ENCODE measurements at regions not wholly inside any gene's neighbourhood (a gene's known extent, or its start where the extent isn't known, plus 50 kb on each side); places are given as distances from the start of the nearest gene placed in this dataset.

DNA sequence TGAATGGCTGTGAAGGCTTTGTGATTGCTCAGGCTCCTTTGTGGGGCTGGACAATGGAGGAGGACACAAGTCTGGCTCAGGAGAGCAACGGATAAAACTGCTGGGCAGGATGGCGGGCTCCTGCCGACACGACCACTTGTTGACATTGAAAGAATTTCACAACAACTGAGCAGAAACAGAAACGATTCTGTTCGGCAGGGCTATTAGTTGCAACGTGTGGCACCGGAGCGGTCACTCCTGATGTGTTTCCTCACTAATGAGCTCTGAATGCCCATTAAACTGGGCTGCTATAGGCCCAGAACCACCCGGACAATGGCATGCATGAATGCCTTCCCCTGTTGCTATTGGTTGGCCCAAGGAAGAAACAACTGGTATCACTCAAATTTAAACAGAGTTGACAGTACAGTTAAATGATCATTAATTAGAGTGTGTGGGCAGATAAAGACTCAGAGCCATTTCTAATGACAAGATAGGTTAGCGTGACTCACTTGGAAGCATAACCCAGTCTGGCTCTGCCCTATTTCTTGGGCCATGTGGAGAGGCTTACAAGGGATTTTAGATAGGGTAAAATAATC, 142.9 kb downstream of the ASCL1 start:
- DNase-seq = no peak

DNA sequence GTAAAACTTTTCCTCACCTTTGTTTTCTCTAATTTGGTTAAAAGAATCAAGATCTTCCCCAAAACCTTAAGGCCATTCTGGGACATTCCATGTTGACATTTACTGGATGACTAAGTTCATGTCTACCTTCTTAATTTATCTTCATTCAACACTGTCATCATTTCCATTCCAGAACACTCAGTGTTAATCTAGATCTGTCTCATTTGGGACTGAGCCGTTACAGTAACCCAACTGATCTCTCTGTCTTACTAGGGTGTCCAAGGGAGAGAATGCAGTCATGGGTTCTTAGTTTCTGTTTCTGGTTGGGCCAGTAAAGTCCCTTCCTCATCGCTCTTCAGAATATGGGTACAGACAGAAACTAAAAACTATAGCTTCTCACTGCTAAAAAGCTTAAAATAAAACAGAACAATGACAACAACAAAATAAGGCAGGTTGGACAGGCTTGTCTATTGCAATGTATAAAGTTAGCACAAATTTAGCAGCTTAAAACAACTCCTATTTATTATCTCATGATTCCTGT, 144.8 kb downstream of the ASCL1 start:
- no peak for DNase-seq

DNA sequence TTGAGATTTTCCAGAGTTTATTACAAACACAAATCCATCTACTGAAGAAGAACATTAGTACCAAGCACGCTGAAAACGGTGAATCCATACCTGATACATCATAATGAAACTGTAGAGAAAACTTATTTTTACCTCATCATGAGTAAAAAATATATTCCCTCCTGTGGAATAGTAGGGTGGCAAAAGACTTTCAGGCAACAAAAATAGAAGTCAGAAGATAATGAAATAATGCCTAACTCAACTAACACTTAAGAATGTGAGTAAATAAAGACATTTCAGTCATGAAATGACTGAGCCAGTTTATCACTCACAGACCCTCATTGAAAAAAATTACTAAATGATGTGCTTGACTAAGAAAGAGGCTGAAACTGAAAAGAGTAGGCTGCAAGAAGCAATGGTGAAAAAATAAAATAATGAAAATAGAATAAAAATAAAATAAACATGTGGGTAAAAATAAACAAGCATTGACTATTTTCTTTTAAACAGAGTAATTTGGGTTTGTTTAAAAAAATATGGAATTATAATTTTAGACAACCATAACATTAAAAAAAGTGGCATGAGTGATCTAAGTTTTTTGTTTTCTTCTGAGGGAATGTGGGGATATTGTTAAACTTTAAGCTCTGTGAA, 148.6 kb downstream of the ASCL1 start:
- DNase-seq = no peak

DNA sequence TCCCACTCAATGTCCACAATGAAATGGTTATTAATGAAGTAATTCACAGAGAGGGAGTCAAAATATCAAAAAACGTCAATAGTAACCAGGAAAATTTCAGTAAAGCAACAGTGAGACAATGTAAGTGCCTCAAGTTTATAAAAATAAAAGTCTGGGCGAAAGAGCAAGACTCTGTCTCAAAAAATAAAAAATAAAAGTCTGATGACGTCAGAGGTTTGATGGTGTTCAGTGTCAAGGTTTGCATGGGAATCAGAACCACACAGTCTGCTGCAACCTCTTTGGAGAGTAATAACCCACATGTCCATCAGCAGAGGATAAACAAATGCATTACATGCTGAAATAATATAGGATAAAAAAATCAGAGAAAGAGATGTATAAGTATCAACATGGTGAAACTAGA, 152.4 kb downstream of the ASCL1 start:
- DNase-seq = no peak

DNA sequence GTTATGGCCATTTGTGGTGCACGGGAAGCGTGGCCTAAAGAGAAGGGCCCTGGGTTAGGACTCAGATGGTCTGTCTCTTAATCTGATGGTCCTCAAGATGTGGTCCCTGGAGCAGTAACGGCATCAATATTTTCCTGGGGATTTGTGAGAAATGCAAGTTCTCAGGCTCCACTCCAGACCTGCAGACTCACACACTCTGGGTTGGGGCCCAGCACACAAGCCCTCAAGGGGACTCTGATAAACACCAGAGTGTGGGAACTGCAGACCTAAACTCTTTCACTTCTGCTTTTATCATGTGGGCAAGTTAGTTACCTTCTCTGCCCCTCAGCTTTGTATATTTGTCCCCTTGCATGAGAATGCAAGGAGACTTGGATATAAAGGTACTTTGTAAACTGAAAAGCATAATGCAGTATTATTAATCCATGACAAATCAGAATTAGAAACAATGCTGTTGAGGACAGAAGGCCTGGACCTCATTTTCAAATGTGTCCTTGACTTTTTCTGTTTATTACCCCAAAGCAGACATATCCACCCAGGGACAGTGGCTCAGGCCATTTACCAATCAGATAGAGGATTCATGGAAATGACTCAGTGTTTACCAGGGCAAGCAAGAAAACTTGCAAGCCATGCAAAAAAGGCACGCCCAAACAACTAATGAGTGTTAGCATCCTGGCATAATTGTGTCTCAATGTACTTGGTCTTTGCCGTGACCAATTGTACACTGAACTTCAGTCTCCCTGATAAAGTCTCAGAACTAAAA, 157.0 kb downstream of the ASCL1 start:
- DNase-seq = no peak

DNA sequence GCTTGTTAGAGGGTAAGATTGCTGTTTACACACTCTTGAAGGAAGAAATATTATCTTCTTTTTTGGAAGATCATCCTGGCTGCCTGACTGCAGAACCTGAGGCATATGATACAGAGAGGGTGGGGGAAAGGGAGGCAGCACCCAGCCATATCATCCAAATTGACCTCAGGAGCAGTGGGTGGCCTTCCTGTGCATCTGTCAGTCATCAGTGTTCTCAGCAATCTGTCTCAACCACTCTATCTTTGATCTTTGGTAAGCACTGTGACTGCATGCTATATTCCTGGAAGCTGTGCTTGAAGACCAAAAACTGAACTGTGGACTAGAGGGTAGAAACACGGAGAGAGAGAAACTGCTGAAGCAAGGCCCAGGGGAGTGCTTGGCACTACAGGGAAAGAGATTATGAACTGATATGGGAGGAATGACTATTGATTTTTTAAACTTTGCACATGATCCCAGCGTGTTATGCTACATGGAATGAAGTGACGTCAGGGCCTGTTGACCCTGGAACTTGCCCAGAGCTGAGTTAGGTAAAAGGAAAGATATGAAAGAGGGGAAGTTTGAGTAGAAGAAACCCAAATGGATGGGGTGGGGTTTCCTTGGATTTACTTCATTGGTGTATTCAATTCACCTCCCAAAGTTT, 171.5 kb downstream of the ASCL1 start:
- no peak for DNase-seq

DNA sequence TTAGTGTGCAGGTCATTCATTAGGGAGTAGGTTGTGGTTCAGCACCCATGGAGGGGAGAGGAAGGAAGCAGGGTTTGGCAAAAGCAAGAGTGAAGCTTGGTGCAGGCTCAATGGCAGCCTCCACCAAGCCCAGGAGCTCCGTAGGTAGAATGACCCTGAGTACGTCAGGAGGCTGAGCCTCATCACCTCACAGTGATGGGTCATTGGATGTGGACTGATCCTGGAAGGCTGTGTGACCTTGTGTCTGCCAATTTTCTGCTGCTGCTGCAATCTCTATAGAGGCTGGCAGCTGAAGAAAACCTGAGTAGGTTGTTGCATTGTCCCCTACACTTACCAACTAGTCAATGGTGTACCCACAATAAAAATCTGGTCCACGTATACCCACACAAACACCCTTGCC, 173.1 kb downstream of the ASCL1 start:
- no peak for DNase-seq

DNA sequence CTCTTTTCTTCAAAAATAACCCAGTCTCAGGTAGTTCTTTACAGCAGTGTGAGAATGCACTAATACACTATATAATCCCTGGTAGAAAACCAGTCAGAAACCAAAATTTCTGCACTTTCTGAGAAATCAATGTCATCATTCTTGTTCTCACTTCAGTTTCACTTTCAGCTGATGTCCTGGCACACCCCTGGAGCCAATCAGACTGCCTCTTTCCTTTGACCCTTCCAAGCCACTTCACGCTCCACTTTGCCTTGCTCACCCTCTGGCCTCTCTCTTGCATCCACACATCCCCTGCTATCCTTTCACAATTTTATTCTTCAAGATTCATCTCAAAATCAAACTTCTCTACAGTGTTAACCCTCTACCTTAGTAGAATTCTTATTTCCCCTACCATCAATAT, 181.1 kb downstream of the ASCL1 start:
- no peak for DNase-seq

DNA sequence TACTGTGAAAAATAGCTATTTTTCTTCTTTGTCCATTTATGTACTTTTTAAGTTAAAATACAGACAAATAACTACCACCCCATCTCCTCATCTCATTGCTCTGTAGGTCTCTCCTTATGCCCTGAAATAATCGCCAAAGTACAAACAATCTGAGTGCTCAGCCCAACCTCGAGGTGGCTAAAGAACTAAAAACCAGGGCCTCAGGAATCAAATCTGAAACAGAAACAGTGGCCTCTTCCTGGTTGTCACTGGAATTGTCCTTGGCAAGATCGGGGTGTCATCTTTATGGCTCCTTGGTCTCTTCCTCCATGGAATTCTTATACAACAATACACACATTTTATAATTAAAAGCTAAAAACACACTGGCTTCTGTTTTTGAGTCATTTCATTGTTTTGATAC, 182.4 kb downstream of the ASCL1 start:
- DNase-seq = no peak

DNA sequence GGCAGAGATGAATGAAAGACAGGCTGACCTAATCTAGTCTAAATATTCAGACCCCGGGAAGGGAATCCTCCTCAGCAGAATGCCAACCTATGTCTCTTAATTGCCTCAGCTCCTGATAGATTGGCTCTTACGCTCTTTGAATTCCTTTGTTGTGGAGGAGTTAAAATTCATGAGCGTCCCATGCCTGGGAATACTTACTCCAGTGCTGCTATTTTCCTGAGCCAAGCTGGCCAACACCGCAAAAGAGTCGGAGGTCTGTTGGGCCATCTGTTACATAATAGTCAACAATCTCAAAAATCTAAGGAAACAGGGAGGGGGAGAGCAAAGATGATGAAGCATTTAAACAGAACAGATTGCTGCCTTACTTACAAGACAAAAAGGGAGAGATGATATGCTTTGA, 182.8 kb downstream of the ASCL1 start:
- no peak for DNase-seq

DNA sequence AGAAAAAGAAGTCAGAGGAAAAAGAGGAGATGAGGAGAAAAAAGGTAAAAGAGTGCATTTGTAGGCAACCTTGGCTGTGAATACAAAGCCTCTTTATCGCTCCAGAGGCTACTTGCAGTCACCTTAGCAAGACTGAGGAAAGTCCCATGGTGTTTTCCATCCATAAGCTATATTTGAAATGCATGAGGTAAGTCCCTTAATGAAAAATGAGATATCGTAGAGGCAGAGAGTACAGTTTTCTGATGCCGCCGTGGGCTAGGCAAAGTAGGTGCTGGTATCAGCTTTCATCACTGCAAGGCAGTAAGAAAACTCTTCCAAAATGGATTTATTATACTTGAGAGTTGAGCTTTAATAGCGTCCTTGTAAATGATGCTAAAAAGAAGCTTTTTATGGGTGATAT, 186.8 kb downstream of the ASCL1 start:
- no peak for DNase-seq

DNA sequence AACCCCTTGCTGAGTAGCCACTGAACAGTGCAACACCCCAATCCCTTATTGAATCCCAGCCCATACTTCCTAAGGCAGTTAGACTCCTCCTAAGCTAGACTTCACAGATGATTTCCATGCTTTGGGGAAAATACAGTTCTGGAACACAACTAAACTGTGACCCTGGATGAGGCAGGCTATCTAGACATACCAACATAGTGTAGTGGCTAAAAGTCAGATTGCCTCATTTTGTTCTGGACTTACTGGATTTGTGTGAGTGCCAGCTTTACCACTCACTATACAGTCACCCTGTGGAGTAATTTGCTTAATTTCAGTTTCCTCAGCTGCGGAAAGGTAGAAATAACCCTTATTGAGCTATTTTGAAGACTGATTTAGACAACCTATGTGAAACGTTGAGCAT, 203.1 kb downstream of the ASCL1 start:
- DNase-seq = no peak

DNA sequence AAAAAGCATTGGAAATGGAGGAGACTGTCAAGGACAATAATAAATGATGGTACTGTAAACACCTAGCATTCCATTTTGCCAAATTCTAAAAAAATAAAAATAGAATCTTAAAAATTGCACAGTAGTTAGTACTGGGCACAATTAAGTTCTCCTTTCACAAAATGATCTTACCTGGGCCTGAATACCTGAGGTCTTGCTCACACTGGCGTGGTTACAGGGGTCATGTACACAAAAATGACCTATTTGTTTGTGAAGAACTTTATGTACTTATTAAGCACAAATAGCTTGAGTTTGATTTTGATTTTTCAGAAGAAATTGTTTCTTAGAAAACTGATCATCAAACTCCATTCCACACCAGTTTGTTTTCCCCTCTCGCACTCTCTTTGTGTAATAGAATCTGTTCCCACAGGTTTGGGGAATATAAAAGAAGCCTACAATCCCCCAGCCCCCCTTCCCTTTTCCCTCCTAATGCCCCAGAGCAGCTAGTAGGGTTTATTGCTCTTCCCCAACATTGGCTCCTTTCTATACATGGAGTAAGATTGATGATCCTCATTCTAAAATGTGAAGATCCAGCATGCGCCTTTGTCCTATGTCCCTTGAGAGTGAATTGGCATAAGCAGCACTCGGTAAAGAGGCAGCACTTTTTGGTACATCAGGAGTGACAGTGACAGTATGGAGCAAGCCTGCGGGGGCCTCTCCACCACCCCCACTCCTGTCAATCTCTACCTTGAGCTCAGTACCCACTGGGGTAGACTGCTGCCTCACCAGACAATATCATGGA, 204.3 kb downstream of the ASCL1 start:
- DNase-seq = no peak

DNA sequence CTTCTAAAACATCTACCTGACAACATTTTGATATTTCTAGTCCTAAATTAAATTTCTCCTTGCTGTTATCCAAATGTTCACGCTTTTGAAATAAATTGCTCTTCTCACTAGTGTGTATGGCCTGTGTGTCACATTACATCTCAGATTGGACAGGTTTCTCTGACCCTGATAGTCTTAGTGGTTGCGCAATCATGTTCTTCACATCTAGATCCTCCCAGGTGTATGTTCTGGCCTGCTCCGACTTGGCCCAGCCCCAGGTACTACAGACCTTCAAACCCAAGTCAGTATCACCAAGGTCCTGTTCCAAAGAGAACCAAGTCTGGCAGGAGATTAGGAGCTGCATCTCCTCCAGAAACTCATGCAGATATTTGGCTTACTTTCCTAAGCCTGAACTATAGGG, 209.5 kb downstream of the ASCL1 start:
- no peak for DNase-seq

DNA sequence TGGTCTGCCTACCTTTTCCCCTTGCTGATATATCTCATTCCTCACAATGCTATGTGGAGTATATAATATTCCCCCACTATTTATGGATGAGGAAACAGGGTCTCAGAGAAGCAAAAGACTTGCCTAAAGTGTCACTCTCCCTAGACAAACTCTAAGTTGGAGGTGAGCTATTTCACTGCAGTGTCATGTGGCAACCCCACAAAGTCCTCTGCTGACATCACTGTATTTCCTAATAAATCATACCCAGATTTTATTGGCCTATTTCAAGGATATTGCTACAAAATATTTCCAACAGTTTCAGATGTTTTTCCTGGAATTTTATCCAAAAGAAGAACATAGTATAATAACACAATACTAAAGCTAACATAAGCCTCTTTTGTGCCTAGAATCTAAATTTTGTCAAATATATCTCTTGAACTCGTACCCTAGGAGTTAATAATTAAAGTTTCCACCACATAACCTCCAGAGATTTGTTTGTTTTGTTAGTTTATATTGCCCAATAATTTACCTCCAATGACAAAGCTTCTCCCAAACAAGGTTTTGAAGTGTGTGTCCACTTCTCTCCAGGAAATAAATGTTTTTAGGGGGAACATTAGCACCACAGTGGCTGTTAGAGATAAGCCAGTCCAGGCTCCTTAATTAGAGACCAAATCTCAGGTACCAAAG, 215.1 kb downstream of the ASCL1 start:
- DNase-seq = no peak

DNA sequence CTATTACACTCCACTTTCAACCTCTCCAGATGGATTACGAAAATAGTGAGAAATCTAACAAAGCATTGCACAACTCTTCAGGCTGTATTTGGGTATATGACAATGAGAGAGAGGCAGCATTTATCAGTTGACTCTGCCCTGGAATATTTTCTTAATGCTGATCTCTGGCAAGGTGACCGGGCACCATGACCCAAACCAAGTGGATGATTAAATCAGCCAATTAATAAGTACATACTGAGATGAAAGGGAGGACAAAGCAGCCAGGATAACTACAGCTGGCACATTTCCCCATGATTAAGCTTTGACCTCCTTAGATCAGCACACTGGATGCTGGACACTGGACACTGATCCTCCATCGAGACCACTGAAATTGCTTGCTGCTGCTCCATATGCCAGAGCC, 218.2 kb downstream of the ASCL1 start:
- DNase-seq = no peak

DNA sequence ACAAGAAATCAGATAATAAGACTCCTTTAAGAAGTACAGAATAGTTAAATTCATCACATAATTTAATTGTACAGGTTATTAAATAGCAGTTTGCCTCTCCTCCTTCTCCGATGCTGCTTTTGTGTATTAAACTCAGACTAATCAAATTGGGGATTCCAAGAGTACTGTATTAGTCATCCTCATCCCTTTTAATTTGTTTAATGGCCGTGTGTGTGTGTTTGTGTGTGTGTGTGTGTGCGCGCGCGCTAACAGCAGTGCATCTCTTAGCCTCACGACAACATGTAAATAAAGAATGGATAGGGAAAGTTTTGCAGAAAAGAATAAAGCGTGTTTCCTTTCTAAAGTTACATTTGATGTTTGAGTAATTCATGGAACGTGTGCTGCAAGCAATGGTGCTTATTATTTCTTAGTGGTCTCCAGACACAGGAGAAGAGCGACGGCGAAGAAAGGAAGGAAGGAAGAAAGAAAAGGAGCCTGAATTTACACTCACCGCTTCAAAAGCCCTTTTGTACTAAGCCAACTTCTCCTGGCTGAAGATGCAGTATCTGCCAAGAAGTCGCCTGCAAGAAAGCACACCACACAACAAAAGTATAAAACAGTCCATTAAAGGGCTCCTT, 220.3 kb downstream of the ASCL1 start:
- no peak for DNase-seq

DNA sequence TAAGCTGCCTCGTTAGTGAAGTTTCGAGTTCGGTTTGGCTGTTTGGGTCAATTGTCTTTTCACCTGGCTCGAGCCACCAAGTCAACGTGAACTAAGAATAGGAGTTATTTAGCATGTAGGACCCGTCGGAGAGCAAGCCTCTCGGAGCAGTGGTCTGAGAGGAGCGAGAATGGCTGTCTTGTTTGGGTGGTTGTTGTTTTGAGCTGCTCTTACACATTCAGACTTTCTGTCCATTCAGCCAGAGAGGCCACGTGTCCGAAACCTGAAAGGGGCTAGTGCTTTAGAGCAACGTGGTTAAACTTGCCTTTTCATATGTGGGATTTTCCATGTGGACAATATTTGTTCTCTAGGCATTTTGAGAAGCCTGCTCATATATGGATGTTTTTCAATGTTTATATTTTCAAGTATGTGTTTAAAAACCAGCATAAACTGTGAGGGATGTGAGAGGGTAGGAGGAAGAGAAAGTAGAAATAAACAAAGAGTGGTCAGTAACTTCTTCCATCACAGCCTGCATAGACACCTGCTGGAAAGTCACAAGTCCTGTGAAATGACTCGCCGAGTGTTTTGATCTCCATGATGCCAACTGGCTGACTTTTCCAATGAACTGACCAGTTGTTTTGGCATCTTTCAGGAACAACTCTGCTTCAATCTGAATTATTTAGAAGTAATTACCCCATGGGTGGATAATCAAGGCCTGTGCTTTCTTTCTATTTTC, 221.0 kb downstream of the ASCL1 start:
- DNase-seq = no peak

DNA sequence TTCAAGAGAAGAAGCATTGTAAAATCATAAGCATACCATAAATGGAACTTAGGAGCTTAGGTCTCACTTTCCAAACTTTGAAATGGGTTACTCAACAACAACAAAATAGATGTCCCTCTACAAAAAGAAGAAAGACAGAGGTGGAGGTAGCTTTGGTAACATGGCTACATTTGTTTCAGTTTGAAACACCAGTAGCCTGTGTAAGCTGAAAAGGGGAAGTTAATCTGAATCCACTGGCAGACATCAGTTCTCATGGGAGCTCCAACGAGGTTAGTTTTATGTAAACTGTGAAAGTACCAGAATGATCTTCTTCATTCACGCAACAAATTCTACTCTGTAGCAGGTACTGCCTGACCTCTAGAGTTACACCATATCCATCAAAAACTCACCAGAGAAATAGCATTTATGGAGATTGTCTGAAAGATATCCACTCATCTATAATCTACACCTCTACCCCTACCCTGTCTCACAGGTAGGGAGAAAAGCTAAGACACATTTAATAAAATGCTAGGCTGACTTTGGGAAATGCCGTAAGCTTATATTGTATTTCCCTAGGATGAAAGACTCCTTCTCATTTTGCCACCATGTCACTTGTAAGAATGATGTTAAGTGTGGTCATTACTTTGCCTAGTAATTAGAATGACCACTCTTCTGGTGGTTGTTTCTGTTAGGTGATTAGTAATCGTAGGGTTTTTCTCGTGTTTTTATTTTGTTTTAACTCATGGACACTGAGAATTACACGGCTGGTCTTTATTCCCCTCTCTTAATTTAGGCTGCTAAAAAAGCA, 224.1 kb downstream of the ASCL1 start:
- no peak for DNase-seq

DNA sequence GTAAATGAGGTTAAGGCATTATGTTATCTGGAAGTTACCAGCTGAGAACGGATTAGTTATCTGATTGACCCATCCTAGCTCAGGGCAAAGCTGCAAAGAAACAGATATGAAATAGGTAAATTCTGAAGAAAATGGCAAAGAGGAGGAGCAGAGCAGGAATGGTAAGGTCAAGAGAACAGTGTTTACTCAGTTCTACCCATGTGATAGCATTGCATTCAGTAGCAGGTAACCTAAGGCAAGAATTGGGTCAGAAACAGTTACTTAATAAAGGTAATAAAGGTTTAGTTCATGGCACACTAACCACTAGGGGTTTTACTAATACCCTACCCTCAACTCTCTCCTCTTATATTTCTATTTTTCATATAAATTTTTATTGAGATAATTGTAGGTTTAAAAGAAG, 224.8 kb downstream of the ASCL1 start:
- DNase-seq = no peak

DNA sequence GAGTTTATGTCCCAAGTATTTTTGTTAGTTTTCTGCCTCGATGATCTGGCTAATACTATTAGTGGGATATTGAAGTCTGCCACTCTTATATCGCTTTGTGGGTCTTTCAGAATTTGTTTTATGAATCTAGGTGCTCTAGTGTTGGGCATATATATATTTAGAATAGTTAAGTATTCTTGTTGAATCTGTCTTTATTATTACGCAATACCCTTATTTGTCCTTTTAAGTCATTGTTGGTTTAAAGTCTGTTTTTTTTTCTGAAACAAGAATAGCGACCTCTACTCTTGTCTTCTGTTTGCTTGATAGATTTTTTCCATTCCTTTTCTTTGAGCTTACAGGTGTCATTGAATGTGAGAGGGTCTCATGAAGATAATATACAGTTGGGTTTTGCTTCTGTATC, 239.0 kb downstream of the ASCL1 start:
- no peak for DNase-seq

Measured in NCI-H2029 treated with DMSO at 0.1 percent for 48 hours (cell line).